Transverse colon (tissue), 4 donors: ENCODE measurements at regions not wholly inside any gene's neighbourhood (a gene's known extent, or its start where the extent isn't known, plus 50 kb on each side); places are given as distances from the start of the nearest gene placed in this dataset.

Experiments
- DNase-seq: peaks from one replicate; pipeline ENCODE4 v3.0.0-alpha.2; 2019
- H3K27ac ChIP-seq, 4 donors: fragments of 200-600 bp; sonication (generic); 2 replicates each; pipeline ENCODE4 v1.5.1; 2016 to 2018; ENCODE audit warnings: inconsistent platforms in 4 of 4
- H3K27me3 ChIP-seq: fragments of 200-600 bp; sonication (generic); 2 replicates; pipeline ENCODE4 v1.5.1; 2017; ENCODE audit warnings: inconsistent platforms
- H3K36me3 ChIP-seq, 4 donors: fragments of 200-600 bp; sonication (generic); 2 replicates each; pipeline ENCODE4 v1.5.1; 2017 to 2019; ENCODE audit warnings: inconsistent platforms in 4 of 4
- H3K4me1 ChIP-seq, 4 donors: fragments of 200-600 bp; sonication (generic); 2 replicates each; pipeline ENCODE4 v1.5.1; 2017 to 2020; ENCODE audit warnings: inconsistent platforms in 4 of 4
- H3K4me3 ChIP-seq, 4 donors: fragments of 200-600 bp; sonication (generic); 1 replicate in 1 of 4; 2 replicates in 3 of 4; pipeline versions ENCODE4 v1.5.1 to v1.6.1; 2017 to 2019; ENCODE audit warnings: inconsistent platforms in 4 of 4
- H3K9me3 ChIP-seq, 2 donors: fragments of 200-600 bp; sonication (generic); 2 replicates each; pipeline ENCODE4 v1.5.1; 2017 to 2019; ENCODE audit warnings: inconsistent platforms in 2 of 2
- EP300 ChIP-seq: sonication (generic); formaldehyde crosslinking; IDR thresholded peaks from one replicate; pipeline ENCODE4 v1.6.1; 2017; ENCODE audit warnings: antibody characterized with exemption, low read depth
- POLR2A ChIP-seq: fragments of 450-650 bp; IDR thresholded peaks from one replicate; pipeline ENCODE4 v1.6.1; 2016; ENCODE audit warnings: antibody characterized with exemption, mild to moderate bottlenecking, moderate library complexity
- POLR2AphosphoS5 ChIP-seq, 3 donors: sonication (generic); formaldehyde crosslinking; IDR thresholded peaks; one replicate each; pipeline ENCODE4 v1.6.1; 2016; ENCODE audit warnings: antibody characterized with exemption in 3 of 3
- WGBS, 2 donors: methylation state at CpG; one replicate each; pipeline ENCODE4 v1.1.5; 2018; ENCODE audit warnings: low coverage in 1 of 2; 5-methylcytosine and 5-hydroxymethylcytosine counted together
- in situ Hi-C, 4 donors: fragments of 200-750 bp; cut with MboI; loops; one replicate each; pipeline versions ENCODE4 v1.15.0 to v1.15.1; 2017; ENCODE audit warnings: low sequenced_read_pairs in 3 of 4, low pct_ligation_motif_present in 1 of 4, low pct_unique_long_range_greater_than_20kb in 1 of 4
- intact Hi-C: fragments of 100-400 bp; cut with DNase I; formaldehyde crosslinking; loops from one replicate; pipeline ENCODE4 v1.15.1; 2023; ENCODE audit warnings: low total_unique reads
- TF ChIP-seq, protein P1 (sequence below), 5 experiments: fragments of 200-600 bp in 3 of 5; fragments of 450-650 bp in 2 of 5; sonication (generic) in 3 of 5; IDR thresholded peaks; 1 replicate in 2 of 5; 2 replicates in 3 of 5; pipeline ENCODE4 v1.5.1; 2016 to 2017; ENCODE audit warnings: antibody characterized with exemption in 5 of 5, inconsistent platforms in 3 of 5, mild to moderate bottlenecking in 2 of 5, moderate library complexity in 1 of 5

DNA sequence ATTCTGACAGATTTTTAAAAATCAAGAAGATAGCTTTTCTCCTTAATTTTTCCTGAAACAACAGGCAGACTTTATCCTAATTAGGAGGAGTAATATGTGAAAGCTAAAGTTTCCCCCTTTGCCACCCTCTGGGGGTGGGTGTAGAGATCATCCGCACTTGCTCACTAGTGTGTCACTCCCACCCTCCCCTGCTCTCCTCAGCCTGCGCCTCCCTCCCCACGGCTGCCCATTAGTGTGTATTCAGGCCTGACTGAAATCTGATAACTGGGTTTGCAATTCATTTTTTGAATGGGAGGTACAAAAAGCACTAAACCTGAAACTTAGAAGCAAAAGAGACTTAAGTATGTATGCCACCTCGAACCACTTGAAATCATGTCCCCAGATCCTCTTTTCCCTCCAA lies 110.4 kb upstream of the TRIM2 start:
- DNase-seq: no peak
- H3K36me3 ChIP-seq: no peaks in the 10 kb centered on the region
- no peaks in the 10 kb centered on the region for H3K4me1 ChIP-seq
- H3K27ac ChIP-seq: no peak overlapping the region
- H3K9me3 ChIP-seq: no peaks in the 10 kb centered on the region
- in situ Hi-C loops: loop anchor here in 1 of 4 donors (25.0 kb wide), 1 partner anchor 232 kb away; no protein-coding TSS in a partner anchor
- no peak overlapping the region for H3K4me3 ChIP-seq
- WGBS, 2 donors: 79 to 82% methylated on average over 3 to 4 of the region's 4 CpGs
- intact Hi-C loops: no loop called here
- TF ChIP-seq, protein P1, sequence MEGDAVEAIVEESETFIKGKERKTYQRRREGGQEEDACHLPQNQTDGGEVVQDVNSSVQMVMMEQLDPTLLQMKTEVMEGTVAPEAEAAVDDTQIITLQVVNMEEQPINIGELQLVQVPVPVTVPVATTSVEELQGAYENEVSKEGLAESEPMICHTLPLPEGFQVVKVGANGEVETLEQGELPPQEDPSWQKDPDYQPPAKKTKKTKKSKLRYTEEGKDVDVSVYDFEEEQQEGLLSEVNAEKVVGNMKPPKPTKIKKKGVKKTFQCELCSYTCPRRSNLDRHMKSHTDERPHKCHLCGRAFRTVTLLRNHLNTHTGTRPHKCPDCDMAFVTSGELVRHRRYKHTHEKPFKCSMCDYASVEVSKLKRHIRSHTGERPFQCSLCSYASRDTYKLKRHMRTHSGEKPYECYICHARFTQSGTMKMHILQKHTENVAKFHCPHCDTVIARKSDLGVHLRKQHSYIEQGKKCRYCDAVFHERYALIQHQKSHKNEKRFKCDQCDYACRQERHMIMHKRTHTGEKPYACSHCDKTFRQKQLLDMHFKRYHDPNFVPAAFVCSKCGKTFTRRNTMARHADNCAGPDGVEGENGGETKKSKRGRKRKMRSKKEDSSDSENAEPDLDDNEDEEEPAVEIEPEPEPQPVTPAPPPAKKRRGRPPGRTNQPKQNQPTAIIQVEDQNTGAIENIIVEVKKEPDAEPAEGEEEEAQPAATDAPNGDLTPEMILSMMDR (IDR thresholded peaks at IDR 0.05): no peak
- no peak for TF ChIP-seq POLR2A
- TF ChIP-seq EP300: no peak
- no peak for TF ChIP-seq POLR2AphosphoS5 (IDR thresholded peaks at IDR 0.05)
- no peaks in the 10 kb centered on the region for H3K27me3 ChIP-seq

DNA sequence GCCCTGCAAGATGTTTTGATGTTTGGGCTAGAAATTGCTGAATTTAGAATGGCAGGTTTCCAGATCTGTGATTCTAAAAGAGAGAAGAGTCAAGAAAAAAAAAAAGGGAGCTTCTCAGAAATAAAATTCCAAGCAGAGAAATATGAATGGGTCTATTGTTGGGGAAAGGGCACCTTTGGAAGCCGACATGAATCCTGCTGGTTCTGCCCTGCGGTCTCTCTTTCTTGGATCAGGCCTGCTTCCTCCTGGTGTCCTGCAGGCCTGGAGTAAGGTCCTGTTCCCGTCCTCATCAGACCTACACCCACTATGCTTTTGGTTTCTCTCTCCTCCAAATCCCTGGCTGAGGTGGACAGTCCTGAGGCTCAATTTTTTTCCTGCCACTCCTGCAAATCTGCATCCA lies 109.8 kb upstream of the TRIM2 start:
- DNase-seq: no peak
- WGBS, 2 donors: 92 to 100% methylated on average over 1 to 3 of the region's 3 CpGs
- H3K9me3 ChIP-seq: no peaks in the 10 kb centered on the region
- in situ Hi-C loops: loop anchor here in 1 of 4 donors (25.0 kb wide), 1 partner anchor 232 kb away; no protein-coding TSS in a partner anchor
- H3K36me3 ChIP-seq: no peaks in the 10 kb centered on the region
- H3K27ac ChIP-seq: no peak overlapping the region
- intact Hi-C loops: no loop called here
- H3K4me1 ChIP-seq: no peaks in the 10 kb centered on the region
- no peaks in the 10 kb centered on the region for H3K27me3 ChIP-seq
- H3K4me3 ChIP-seq: no peak overlapping the region
- TF ChIP-seq, protein P1 (IDR thresholded peaks at IDR 0.05): no peak
- no peak for TF ChIP-seq POLR2A
- no peak for TF ChIP-seq POLR2AphosphoS5 (IDR thresholded peaks at IDR 0.05)
- TF ChIP-seq EP300: no peak

DNA sequence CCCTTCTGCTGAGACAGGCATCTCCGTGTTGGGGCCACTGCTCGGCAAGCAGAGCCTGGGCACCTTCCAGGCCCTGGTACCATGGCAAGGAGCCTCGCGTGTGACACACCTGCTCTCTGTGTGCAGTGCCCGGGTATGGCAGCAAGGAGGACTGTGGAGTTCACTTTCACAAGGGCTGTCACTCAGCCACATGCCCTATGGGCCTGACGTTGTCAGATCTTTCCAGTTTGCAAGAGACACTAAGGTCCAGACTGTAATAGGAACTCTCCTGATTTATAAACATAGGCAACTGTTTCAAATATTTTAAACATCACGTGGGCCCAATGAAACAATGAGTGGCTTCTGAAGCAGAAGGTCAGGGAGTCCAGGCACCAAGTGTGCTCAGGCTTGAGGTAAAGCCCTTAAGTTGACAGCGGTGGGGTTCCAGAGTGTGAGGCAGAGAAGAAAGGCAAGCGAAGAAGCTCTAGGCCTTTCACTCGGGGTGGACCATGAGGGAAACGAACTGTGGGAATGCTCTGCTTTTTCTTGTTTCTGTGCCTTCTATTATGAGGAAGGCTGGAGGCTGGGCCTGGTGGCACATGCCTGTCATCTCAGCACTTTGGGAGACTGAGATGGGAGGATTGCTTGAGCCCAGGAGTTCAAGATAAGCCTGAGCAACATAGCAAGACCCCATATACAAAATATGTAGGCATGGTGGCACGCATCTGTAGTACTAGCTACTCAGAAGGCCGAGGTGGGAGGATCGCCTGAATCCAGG lies 108.6 kb upstream of the TRIM2 start:
- Histone ChIP-seq H3K27ac (no peak overlapping the region), H3K4me1 (no peaks in the 10 kb centered on the region), H3K9me3 (no peaks in the 10 kb centered on the region), H3K36me3 (no peaks in the 10 kb centered on the region), H3K4me3 (no peak overlapping the region), H3K27me3 (no peaks in the 10 kb centered on the region)
- intact Hi-C loops (no loop called here), in situ Hi-C loops (loop anchor here in 1 of 4 donors (25.0 kb wide), 1 partner anchor 233 kb away; no protein-coding TSS in a partner anchor)
- DNase-seq: no peak
- TF ChIP-seq, protein P1 (IDR thresholded peaks at IDR 0.05): no peak
- TF ChIP-seq POLR2AphosphoS5 (IDR thresholded peaks at IDR 0.05) (no peak), EP300 (no peak), POLR2A (no peak)
- 86 to 88% methylated on average over 5 to 13 of the region's 14 CpGs for WGBS, 2 donors

DNA sequence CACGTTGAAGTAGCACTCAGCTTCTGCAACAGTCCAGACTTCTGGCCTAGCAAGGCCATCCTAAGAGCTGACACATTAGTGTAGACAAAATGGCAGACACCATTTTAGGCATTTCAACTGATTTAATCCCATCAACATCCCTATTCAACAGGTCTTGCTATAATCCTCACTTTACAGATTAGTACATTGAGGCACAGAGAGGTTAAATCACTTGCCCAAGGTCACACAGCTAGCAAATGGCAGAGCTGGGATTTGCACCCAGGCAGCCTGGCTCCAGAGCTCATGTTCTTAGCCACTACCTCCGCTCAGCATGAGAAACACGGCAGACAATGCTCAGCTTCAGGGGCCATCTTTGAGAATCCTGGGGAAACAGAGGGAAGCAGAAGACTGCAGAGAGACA lies 107.9 kb upstream of the TRIM2 start:
- intact Hi-C loops (no loop called here), in situ Hi-C loops (loop anchor here in 1 of 4 donors (25.0 kb wide), 1 partner anchor 234 kb away; no protein-coding TSS in a partner anchor)
- 78 to 92% methylated on average over 1 to 3 of the region's 3 CpGs for WGBS, 2 donors
- H3K4me3 ChIP-seq: no peak overlapping the region
- no peaks in the 10 kb centered on the region for H3K9me3 ChIP-seq
- H3K27ac ChIP-seq: no peak overlapping the region
- DNase-seq: no peak
- H3K4me1 ChIP-seq: no peaks in the 10 kb centered on the region
- H3K36me3 ChIP-seq: no peaks in the 10 kb centered on the region
- no peaks in the 10 kb centered on the region for H3K27me3 ChIP-seq
- TF ChIP-seq POLR2A (no peak), POLR2AphosphoS5 (IDR thresholded peaks at IDR 0.05) (no peak), EP300 (no peak)
- TF ChIP-seq, protein P1 (IDR thresholded peaks at IDR 0.05): no peak
